SU-DHL-6 (cell line): ENCODE measurements at regions not wholly inside any gene's neighbourhood (a gene's known extent, or its start where the extent isn't known, plus 50 kb on each side); places are given as distances from the start of the nearest gene placed in this dataset.

ENCODE experiments used
- H2AFZ ChIP-seq: fragments of 200-600 bp; sonication (generic); 2 replicates; pipeline ENCODE4 v1.6.1; 2014; ENCODE audit warnings: low read depth, mild to moderate bottlenecking, moderate library complexity, mixed read lengths, antibody characterized with exemption, low read length; ENCODE audit not compliant: severe bottlenecking
- H3F3A ChIP-seq: fragments of 200-600 bp; shearing (Covaris generic); 2 replicates; pipeline ENCODE4 v1.6.0; 2016; ENCODE audit warnings: antibody characterized with exemption, mild to moderate bottlenecking; ENCODE audit not compliant: insufficient read depth
- H3K27ac ChIP-seq: fragments of 200-600 bp; sonication (generic); 2 replicates; pipeline ENCODE4 v1.5.1; 2016; ENCODE audit warnings: low read depth, mild to moderate bottlenecking, low read length, moderate library complexity, mixed read lengths
- H3K27me3 ChIP-seq: fragments of 200-600 bp; sonication (generic), shearing (Covaris generic); 2 replicates; pipeline ENCODE4 v1.6.0; 2014; ENCODE audit warnings: mild to moderate bottlenecking, low read length
- H3K36me3 ChIP-seq: fragments of 200-600 bp; sonication (generic); 2 replicates; pipeline ENCODE4 v1.6.1; 2014; ENCODE audit warnings: mild to moderate bottlenecking, low read length, mixed read lengths
- H3K4me2 ChIP-seq: fragments of 300-600, 200-600 bp; shearing (Covaris generic), sonication (generic); 2 replicates; pipeline ENCODE4 v1.6.0; 2014; ENCODE audit warnings: low read length, low read depth, mild to moderate bottlenecking; ENCODE audit not compliant: poor library complexity, severe bottlenecking
- H3K4me3 ChIP-seq: fragments of 200-600 bp; sonication (generic); 2 replicates; pipeline ENCODE4 v1.5.1; 2014; ENCODE audit warnings: antibody characterized with exemption, low read length, mild to moderate bottlenecking, mixed read lengths; ENCODE audit not compliant: insufficient read depth, poor library complexity, severe bottlenecking
- H3K79me2 ChIP-seq: fragments of 200-600 bp; sonication (generic); 2 replicates; pipeline ENCODE4 v1.6.1; 2014; ENCODE audit warnings: mild to moderate bottlenecking, low read length, moderate library complexity; ENCODE audit not compliant: insufficient read depth
- H3K9ac ChIP-seq: fragments of 200-600 bp; sonication (generic); 2 replicates; pipeline ENCODE4 v1.7.0; 2014; ENCODE audit warnings: mild to moderate bottlenecking, low read length
- H3K9me2 ChIP-seq: fragments of 200-600 bp; sonication (generic); replicated peaks from 2 replicates; pipeline ENCODE4 v1.6.1; 2014; ENCODE audit warnings: low read length; ENCODE audit not compliant: insufficient read depth
- H3K9me3 ChIP-seq: fragments of 200-600 bp; sonication (generic); 2 replicates; pipeline ENCODE4 v1.6.1; 2014; ENCODE audit warnings: low read length, mixed read lengths; ENCODE audit not compliant: insufficient read depth
- H4K20me1 ChIP-seq: fragments of 200-600 bp; sonication (generic); 2 replicates; pipeline ENCODE4 v1.6.1; 2014; ENCODE audit warnings: low read depth, mild to moderate bottlenecking, antibody characterized with exemption, low read length, moderate library complexity, mixed read lengths
- CTCF ChIP-seq: fragments of 200-600 bp; sonication (generic); IDR thresholded peaks from one replicate; pipeline ENCODE4 v1.5.1; 2017; ENCODE audit warnings: antibody characterized with exemption, mild to moderate bottlenecking, low read length, moderate library complexity; ENCODE audit not compliant: insufficient read depth, poor library complexity, severe bottlenecking
- EZH2phosphoT487 ChIP-seq: fragments of 200-600 bp; sonication (generic), shearing (Covaris generic); conservative IDR thresholded peaks from 2 replicates; pipeline ENCODE4 v1.6.1; 2018; ENCODE audit warnings: mild to moderate bottlenecking, antibody characterized with exemption, low read length, moderate library complexity, mixed read lengths

GRCh38 chr11:45025716-45026492, 75.2 kb upstream of the TP53I11 start:
- H3K9ac ChIP-seq: no peak overlapping the region
- TF ChIP-seq CTCF: no peak
- no peak for TF ChIP-seq EZH2phosphoT487
- H4K20me1 ChIP-seq: no peaks in the 10 kb centered on the region
- no peaks in the 10 kb centered on the region for H3K9me2 ChIP-seq
- H3K36me3 ChIP-seq: no peaks in the 10 kb centered on the region
- H3K4me2 ChIP-seq: no peak overlapping the region
- no peak overlapping the region for H3K27ac ChIP-seq
- no peaks in the 10 kb centered on the region for H3K9me3 ChIP-seq
- no peak overlapping the region for H3K4me3 ChIP-seq
- H3F3A ChIP-seq: no peaks in the 10 kb centered on the region
- no peaks in the 10 kb centered on the region for H3K79me2 ChIP-seq
- H2AFZ ChIP-seq: no peak overlapping the region
- H3K27me3 ChIP-seq: no peaks in the 10 kb centered on the region

GRCh38 chr11:45026835-45027234, 76.2 kb upstream of the TP53I11 start:
- H3K27ac ChIP-seq: no peak overlapping the region
- H3F3A ChIP-seq: no peaks in the 10 kb centered on the region
- no peak for TF ChIP-seq CTCF
- no peak for TF ChIP-seq EZH2phosphoT487
- H3K9ac ChIP-seq: no peak overlapping the region
- H3K27me3 ChIP-seq: no peaks in the 10 kb centered on the region
- H4K20me1 ChIP-seq: no peaks in the 10 kb centered on the region
- H3K79me2 ChIP-seq: no peaks in the 10 kb centered on the region
- H2AFZ ChIP-seq: no peak overlapping the region
- H3K9me2 ChIP-seq: no peaks in the 10 kb centered on the region
- no peaks in the 10 kb centered on the region for H3K36me3 ChIP-seq
- H3K9me3 ChIP-seq: no peaks in the 10 kb centered on the region
- no peak overlapping the region for H3K4me3 ChIP-seq
- no peak overlapping the region for H3K4me2 ChIP-seq

- H3K9ac ChIP-seq: no peak overlapping the region
- H4K20me1 ChIP-seq: no peaks in the 10 kb centered on the region
- no peaks in the 10 kb centered on the region for H3K9me3 ChIP-seq
- no peaks in the 10 kb centered on the region for H3K36me3 ChIP-seq
- H3K4me3 ChIP-seq: no peak overlapping the region
- H3F3A ChIP-seq: no peaks in the 10 kb centered on the region
- H3K27ac ChIP-seq: no peak overlapping the region
- TF ChIP-seq EZH2phosphoT487: no peak
- H2AFZ ChIP-seq: no peak overlapping the region
- H3K4me2 ChIP-seq: no peak overlapping the region
- H3K27me3 ChIP-seq: no peaks in the 10 kb centered on the region
- no peaks in the 10 kb centered on the region for H3K79me2 ChIP-seq
- H3K9me2 ChIP-seq: no peaks in the 10 kb centered on the region
Measured at GRCh38 chr11:45027312-45027711, 76.6 kb upstream of the TP53I11 start.

GRCh38 chr11:45028911-45029682, 78.4 kb upstream of the TP53I11 start:
- H3K9me3 ChIP-seq: no peaks in the 10 kb centered on the region
- H3K27ac ChIP-seq: no peak overlapping the region
- no peaks in the 10 kb centered on the region for H3K27me3 ChIP-seq
- no peak overlapping the region for H2AFZ ChIP-seq
- H3K4me2 ChIP-seq: no peak overlapping the region
- no peaks in the 10 kb centered on the region for H3K36me3 ChIP-seq
- no peak overlapping the region for H3K4me3 ChIP-seq
- H4K20me1 ChIP-seq: no peaks in the 10 kb centered on the region
- H3K9ac ChIP-seq: no peak overlapping the region
- no peaks in the 10 kb centered on the region for H3F3A ChIP-seq
- H3K9me2 ChIP-seq: no peaks in the 10 kb centered on the region
- H3K79me2 ChIP-seq: no peaks in the 10 kb centered on the region
- TF ChIP-seq EZH2phosphoT487 (no peak), CTCF (no peak)
